NOMO-1 treated with DMSO at 0.1 percent for 48 hours (cell line): ENCODE measurements at regions not wholly inside any gene's neighbourhood (a gene's known extent, or its start where the extent isn't known, plus 50 kb on each side); places are given as distances from the start of the nearest gene placed in this dataset.
"Not testable (repeated sequence)": the region's sequence is repeated elsewhere in the genome, so short reads cannot be mapped to it uniquely, and the experiment has no call there.

ENCODE experiments used
- DNase-seq: peaks from one replicate; lab custom pipeline; 2025; ENCODE audit not compliant: unreplicated experiment; lab: John Stamatoyannopoulos, UW

GRCh38 chr6:1230689-1231605 is 81.0 kb upstream of the FOXQ1 start:
- DNase-seq: no peak

- DNase-seq: no peak
Observed at GRCh38 chr6:1230281-1230680, 81.6 kb upstream of the FOXQ1 start.

DNA sequence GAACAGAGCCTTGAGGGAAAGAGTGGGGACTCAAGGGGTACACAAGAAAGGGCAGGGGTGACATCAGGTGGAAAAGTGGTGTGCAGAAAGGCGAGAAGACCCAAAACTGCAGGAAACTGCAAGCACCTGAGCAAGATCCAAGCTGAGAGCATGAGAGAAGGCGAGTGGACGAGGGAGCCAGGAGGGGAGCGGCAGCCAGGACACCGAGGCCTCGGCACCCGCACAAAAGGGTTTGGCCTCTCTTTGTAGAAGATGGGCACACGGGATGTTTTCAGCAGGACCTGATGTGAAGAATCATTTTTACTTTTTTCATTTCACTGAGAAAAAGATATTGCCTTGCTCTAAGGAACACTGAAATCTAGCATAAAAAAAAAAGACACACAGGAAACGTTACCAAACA is 82.1 kb upstream of the FOXQ1 start:
- no peak for DNase-seq

- DNase-seq: no peak
Observed at GRCh38 chr6:1229301-1229700, 82.6 kb upstream of the FOXQ1 start.

- no peak for DNase-seq
Observed at GRCh38 chr6:1228754-1229191, 83.1 kb upstream of the FOXQ1 start.

DNA sequence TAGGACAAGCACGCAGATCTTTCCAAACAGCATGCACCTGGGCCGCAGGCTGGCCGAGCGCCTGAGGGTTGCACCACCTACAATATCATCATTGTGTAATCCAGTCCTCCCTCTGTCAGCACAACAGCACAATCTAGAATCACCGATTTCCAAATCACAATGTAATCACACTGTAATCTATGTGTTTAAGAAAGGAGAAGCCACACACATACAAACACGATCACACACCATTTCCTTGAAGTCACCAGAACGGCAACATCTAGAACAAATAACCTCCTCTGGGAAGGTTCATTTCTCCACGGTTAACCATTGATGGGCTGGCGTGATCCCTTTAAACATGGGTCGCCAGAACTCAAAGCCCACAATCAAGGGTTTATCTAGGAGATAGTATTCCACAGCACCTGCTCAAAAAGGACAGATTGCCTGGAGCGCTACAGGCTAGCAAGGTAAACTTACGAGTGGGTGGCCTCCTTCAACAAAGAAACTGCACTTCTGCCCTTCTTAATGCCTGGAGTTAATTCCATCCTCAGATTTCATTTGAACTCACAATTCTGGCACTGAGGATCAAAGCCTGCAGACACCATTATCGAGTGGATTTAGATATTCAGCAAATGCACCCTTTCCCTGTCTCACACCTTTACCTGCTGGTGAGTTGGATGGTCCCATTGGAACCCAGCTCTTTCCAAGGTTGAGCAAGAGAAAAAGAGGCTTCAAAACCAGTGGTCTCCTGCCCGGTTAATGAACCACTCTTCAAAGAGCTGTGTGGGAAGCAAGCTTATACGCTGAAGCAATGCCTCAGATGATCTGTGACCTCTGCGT is 83.8 kb upstream of the FOXQ1 start:
- DNase-seq: no peak

DNA sequence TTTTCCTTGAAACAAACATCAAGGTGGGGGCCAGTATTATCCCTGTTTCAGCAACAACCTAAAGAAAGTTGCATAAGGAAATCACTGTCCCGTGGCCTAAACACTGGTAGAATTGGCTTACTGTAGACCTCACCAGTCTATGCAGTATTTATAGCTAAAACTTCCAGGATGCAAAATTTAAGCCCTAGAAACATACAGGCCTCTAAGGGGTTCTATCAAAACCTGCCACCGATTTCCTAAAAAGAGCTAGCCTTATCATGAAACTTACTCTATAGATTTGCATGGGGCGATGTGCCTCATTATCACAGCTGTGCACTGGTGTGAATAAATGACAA is 84.3 kb upstream of the FOXQ1 start:
- DNase-seq: no peak

GRCh38 chr6:1226277-1227099 is 85.4 kb upstream of the FOXQ1 start:
- no peak for DNase-seq

GRCh38 chr6:1224514-1224913 is 87.4 kb upstream of the FOXQ1 start:
- no peak for DNase-seq

GRCh38 chr6:1222728-1223595 is 88.9 kb upstream of the FOXQ1 start:
- DNase-seq: no peak

DNA sequence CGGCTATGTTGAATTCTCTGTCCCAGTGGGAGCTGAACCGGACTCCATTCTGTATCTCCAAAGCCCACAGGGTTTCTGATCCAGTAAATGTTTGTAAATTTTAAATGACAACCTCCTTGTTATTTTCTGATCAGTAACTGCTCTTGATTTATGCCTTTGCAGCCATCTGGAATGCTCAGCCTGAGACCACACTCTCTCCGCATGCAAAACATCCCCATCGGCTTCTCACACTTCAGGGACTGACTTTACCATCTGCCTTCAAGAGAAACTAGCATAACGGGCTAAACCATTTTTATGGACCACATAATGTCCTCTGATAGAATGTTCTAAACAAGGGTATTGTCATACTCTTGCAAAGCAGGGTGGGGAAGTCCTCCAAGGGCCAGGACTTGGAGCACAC is 94.5 kb upstream of the FOXQ1 start:
- no peak for DNase-seq

DNA sequence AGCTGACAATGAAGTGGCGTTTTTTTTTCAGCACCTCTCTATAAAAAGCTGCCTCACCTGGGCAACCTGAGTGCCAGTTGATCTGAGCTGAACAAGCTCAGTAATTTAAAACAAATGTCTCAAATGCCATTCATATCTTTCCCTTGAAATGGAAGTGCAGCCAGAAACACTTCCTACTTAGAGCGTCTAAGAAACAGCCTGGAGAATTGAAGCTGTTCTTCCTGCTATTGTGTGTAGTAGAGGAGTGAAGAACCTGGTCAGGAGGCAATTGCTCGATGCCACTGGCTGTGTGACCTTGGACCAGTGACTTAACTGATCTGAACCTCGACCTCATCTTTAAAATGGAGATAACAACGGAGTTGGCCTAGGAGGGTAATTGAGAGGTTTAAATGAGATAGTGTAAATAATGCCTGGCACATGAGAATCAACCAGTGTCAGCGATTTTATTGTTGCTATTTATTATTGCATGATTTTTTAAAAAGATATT is 95.4 kb upstream of the FOXQ1 start:
- no peak for DNase-seq

DNA sequence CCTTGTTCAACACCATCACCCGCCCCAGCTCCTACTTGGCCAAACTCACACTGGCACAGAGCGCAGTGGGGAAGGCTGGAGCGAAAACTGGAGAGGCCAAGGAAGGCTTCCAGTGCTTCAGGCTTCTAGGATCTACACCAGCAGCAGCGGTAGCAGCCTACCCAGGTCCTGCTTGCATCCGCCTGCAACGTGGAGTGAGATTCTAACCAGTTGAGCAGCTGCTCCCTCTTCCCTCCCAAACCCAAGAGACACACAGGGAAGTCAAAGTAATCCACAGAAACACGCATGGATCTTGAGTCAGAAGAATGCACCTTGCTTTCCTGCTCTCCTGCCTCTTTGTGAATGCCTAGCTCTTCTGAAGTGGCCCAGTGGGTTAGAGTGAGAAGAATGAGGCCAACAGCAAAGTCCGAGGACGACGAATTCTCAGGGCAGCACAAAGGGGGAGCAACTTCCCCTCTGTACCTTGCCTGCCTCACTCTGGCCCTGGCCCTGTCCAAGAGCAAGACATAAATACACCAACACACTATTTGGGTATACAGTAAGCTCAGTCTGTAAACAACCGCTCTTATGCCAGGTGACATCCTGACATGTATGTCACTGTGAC is 95.9 kb upstream of the FOXQ1 start:
- DNase-seq: no peak

DNA sequence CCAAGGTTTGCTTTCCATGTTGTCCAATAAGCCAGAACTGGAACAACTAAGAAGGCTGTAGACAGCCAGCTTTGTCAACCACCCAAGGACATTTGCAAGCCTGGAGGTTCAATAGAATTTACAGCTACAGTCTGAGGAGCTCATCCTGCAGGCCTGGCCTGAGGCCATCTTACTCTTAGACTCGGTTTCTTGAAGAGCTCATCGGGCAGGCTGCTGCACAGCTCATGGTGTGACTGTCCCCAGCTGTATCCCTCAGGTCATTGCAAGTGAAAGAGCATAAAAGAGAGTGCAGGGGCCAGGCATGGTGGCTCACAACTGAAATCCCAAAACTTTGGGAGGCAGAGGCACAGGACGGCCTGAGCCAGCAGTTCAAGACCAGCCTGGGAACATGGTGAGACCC is 96.9 kb upstream of the FOXQ1 start:
- DNase-seq: no peak

DNA sequence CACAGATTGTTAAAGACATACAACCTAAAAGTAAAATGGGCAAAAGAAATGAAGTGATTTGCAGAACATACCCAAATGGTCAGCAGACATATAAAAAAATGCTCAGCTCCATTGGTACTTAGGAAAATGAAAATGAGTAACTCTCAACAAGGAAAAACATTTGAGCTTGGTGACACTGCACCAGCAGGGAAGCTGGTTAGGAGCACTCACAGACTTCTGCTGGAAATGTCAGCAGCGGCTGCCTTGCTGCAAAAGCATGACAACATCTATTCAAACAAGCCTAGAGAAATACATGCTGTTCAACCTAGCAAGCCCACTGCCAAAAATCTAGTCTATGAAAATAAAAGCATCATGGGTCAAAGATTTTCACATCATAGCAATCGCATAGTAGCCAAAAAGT is 99.0 kb upstream of the FOXQ1 start:
- no peak for DNase-seq

- not testable (repeated sequence) for DNase-seq
Observed at GRCh38 chr6:1212138-1212537, 99.8 kb upstream of the FOXQ1 start.

DNA sequence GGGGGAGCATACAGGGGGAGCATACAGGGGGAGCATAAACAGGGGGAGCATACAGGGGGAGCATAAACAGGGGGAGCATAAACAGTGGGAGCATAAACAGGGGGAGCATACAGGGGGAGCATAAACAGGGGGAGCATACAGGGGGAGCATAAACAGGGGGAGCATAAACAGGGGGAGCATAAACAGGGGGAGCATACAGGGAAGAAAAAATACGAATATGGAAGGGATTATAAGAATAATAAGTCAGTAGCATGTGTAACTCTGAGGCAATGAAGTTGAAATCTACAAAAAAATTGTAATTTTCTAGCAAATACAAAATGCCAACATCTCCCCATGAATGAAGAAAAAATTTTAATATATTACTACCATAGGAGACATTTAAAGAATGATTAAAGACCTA is 101.3 kb upstream of the FOXQ1 start:
- DNase-seq: not testable (repeated sequence)

- no peak for DNase-seq
Observed at GRCh38 chr6:1208876-1209275, 103.0 kb upstream of the FOXQ1 start.

- DNase-seq: no peak
Observed at GRCh38 chr6:1203546-1203945, 108.4 kb upstream of the FOXQ1 start.

GRCh38 chr6:1202201-1202600 is 109.7 kb upstream of the FOXQ1 start:
- no peak for DNase-seq
